ENCODE measurements at regions not wholly inside any gene's neighbourhood (a gene's known extent, or its start where the extent isn't known, plus 50 kb on each side); places are given as distances from the start of the nearest gene placed in this dataset.
A peak's percentile ranks its signal among the peaks of the same experiment; 100 is the strongest.

- H3K27me3 ChIP-seq (ENCODE audit: insufficient read depth, low read length, poor library complexity, severe bottlenecking): no peaks in the 10 kb centered on the region
- no peaks in the 10 kb centered on the region for H4K20me1 ChIP-seq (ENCODE audit: insufficient read depth, low read length, poor library complexity, severe bottlenecking)
- no peaks in the 10 kb centered on the region for H3F3A ChIP-seq (ENCODE audit: low read depth)
- no peaks in the 10 kb centered on the region for H3K36me3 ChIP-seq (ENCODE audit: insufficient read depth, low read length)
- H3K9ac ChIP-seq (ENCODE audit: low read depth, low read length, poor library complexity, severe bottlenecking): no peak overlapping the region
- no peak overlapping the region for H2AFZ ChIP-seq (ENCODE audit: low read length)
- no peak overlapping the region for H3K4me2 ChIP-seq (ENCODE audit: low read depth, low read length, poor library complexity, severe bottlenecking)
- H3K4me3 ChIP-seq (ENCODE audit: low read length, poor library complexity, severe bottlenecking): no peak overlapping the region
- no peaks in the 10 kb centered on the region for H3K9me3 ChIP-seq (ENCODE audit: insufficient read depth, low read depth, low read length)
- no peaks in the 10 kb centered on the region for H3K9me2 ChIP-seq (replicated peaks; ENCODE audit: low read depth, low read length)
- TF ChIP-seq EZH2phosphoT487 (IDR thresholded peaks at IDR 0.05; ENCODE audit: borderline replicate concordance) (no peak), CTCF (conservative IDR thresholded peaks at IDR 0.05; ENCODE audit: low read length) (no peak)
- H3K4me1 ChIP-seq (ENCODE audit: insufficient read depth, low read length, poor library complexity, severe bottlenecking): peaks cover 10% of the 10 kb centered on the region
- no peaks in the 10 kb centered on the region for H3K79me2 ChIP-seq (ENCODE audit: insufficient read depth, low read length)
Measured at GRCh38 chr2:8103085-8103708, 578.7 kb upstream of the ID2 start.

- no peak for TF ChIP-seq CTCF (conservative IDR thresholded peaks at IDR 0.05; ENCODE audit: low read length)
- Histone ChIP-seq H3K36me3 (ENCODE audit: insufficient read depth, low read length) (no peaks in the 10 kb centered on the region), H3K9me2 (replicated peaks; ENCODE audit: low read depth, low read length) (no peaks in the 10 kb centered on the region), H3K79me2 (ENCODE audit: insufficient read depth, low read length) (no peaks in the 10 kb centered on the region), H3K4me2 (ENCODE audit: low read depth, low read length, poor library complexity, severe bottlenecking) (peak overlapping the region; percentile 4), H3F3A (ENCODE audit: low read depth) (no peaks in the 10 kb centered on the region), H3K27me3 (ENCODE audit: insufficient read depth, low read length, poor library complexity, severe bottlenecking) (no peaks in the 10 kb centered on the region), H3K4me1 (ENCODE audit: insufficient read depth, low read length, poor library complexity, severe bottlenecking) (peaks cover 10% of the 10 kb centered on the region), H3K4me3 (ENCODE audit: low read length, poor library complexity, severe bottlenecking) (no peak overlapping the region), H4K20me1 (ENCODE audit: insufficient read depth, low read length, poor library complexity, severe bottlenecking) (no peaks in the 10 kb centered on the region), H3K9me3 (ENCODE audit: insufficient read depth, low read depth, low read length) (no peaks in the 10 kb centered on the region), H2AFZ (ENCODE audit: low read length) (peak overlapping the region; percentile 54), H3K9ac (ENCODE audit: low read depth, low read length, poor library complexity, severe bottlenecking) (no peak overlapping the region)
Measured at GRCh38 chr2:8107150-8107549, 574.7 kb upstream of the ID2 start.

GRCh38 chr2:8107621-8108378 lies 574.1 kb upstream of the ID2 start:
- no peaks in the 10 kb centered on the region for H3K36me3 ChIP-seq (ENCODE audit: insufficient read depth, low read length)
- no peaks in the 10 kb centered on the region for H3F3A ChIP-seq (ENCODE audit: low read depth)
- H3K9me3 ChIP-seq (ENCODE audit: insufficient read depth, low read depth, low read length): no peaks in the 10 kb centered on the region
- no peaks in the 10 kb centered on the region for H3K79me2 ChIP-seq (ENCODE audit: insufficient read depth, low read length)
- peak; percentile 39 for TF ChIP-seq CTCF (conservative IDR thresholded peaks at IDR 0.05; ENCODE audit: low read length)
- no peak for TF ChIP-seq EZH2phosphoT487 (IDR thresholded peaks at IDR 0.05; ENCODE audit: borderline replicate concordance)
- H2AFZ ChIP-seq (ENCODE audit: low read length): peak overlapping the region; percentile 54
- no peak overlapping the region for H3K4me3 ChIP-seq (ENCODE audit: low read length, poor library complexity, severe bottlenecking)
- H3K9ac ChIP-seq (ENCODE audit: low read depth, low read length, poor library complexity, severe bottlenecking): no peak overlapping the region
- no peaks in the 10 kb centered on the region for H3K27me3 ChIP-seq (ENCODE audit: insufficient read depth, low read length, poor library complexity, severe bottlenecking)
- no peaks in the 10 kb centered on the region for H4K20me1 ChIP-seq (ENCODE audit: insufficient read depth, low read length, poor library complexity, severe bottlenecking)
- H3K4me1 ChIP-seq (ENCODE audit: insufficient read depth, low read length, poor library complexity, severe bottlenecking): peaks cover 10% of the 10 kb centered on the region
- no peaks in the 10 kb centered on the region for H3K9me2 ChIP-seq (replicated peaks; ENCODE audit: low read depth, low read length)
- peak overlapping the region; percentile 4 for H3K4me2 ChIP-seq (ENCODE audit: low read depth, low read length, poor library complexity, severe bottlenecking)

Measured in Loucy (cell line).